Kidney (tissue), 13 donors: ENCODE measurements at regions not wholly inside any gene's neighbourhood (a gene's known extent, or its start where the extent isn't known, plus 50 kb on each side); places are given as distances from the start of the nearest gene placed in this dataset.

Experiments used
- DNase-seq, 5 donors: peaks; one replicate each; pipeline ENCODE4 v3.0.0-alpha.2; 2013 to 2020
- FAIRE-seq: peaks from 2 replicates; lab custom pipeline; 2012; peaks lifted over from hg19 to GRCh38; lab: Jason Lieb, UNC
- H3K27ac ChIP-seq, 2 donors: one replicate each; pipeline ENCODE4 v1.7.0; 2013; ENCODE audit warnings: low read depth in 2 of 2, low read length in 2 of 2, inconsistent platforms in 1 of 2
- H3K27me3 ChIP-seq: one replicate; pipeline ENCODE4 v1.7.1; 2013; ENCODE audit warnings: low read length, inconsistent platforms; ENCODE audit not compliant: control insufficient read depth, insufficient read depth
- H3K36me3 ChIP-seq, 3 donors: one replicate each; pipeline versions ENCODE4 v1.7.0 to v1.7.1; 2013; ENCODE audit warnings: low read length in 3 of 3, control low read depth in 1 of 3, inconsistent platforms in 1 of 3; ENCODE audit not compliant: insufficient read depth in 3 of 3, control insufficient read depth in 2 of 3
- H3K4me1 ChIP-seq, 3 donors: one replicate each; pipeline versions ENCODE4 v1.7.0 to v1.7.1; 2013; ENCODE audit warnings: low read length in 3 of 3, inconsistent platforms in 1 of 3, low read depth in 1 of 3; ENCODE audit not compliant: control insufficient read depth in 2 of 3, insufficient read depth in 2 of 3
- H3K4me3 ChIP-seq, 3 donors: one replicate each; pipeline versions ENCODE4 v1.7.0 to v1.8.1; 2013; ENCODE audit warnings: low read length in 3 of 3, control low read depth in 1 of 3, inconsistent platforms in 1 of 3
- H3K9ac ChIP-seq, 3 donors: one replicate each; pipeline versions ENCODE4 v1.7.0 to v1.7.1; 2013; ENCODE audit warnings: low read length in 3 of 3, control low read depth in 1 of 3, inconsistent platforms in 1 of 3
- H3K9me3 ChIP-seq, 3 donors: one replicate each; pipeline versions ENCODE4 v1.7.0 to v1.7.1; 2013; ENCODE audit warnings: low read length in 3 of 3, control low read depth in 1 of 3, inconsistent platforms in 1 of 3; ENCODE audit not compliant: control insufficient read depth in 2 of 3, insufficient read depth in 1 of 3
- CTCF ChIP-seq: IDR thresholded peaks from 3 replicates; pipeline ENCODE4 v1.5.1; 2012; ENCODE audit warnings: mild to moderate bottlenecking, moderate library complexity, borderline replicate concordance; ENCODE audit not compliant: insufficient read depth; ENCODE audit errors: extremely low read depth
- intact Hi-C: fragments of 100-400 bp; cut with DNase I; formaldehyde crosslinking; loops from one replicate; pipeline ENCODE4 v1.11.1; 2022
- donor health status: control.
- donor health status: control.
- donor health status: control.
- donor health status: control.
- donor health status: control.
- donor health status: DM: yes; HTN: yes; CAD: no.
- donor health status: Normal renal cell carcinoma (clear cell type).

DNA sequence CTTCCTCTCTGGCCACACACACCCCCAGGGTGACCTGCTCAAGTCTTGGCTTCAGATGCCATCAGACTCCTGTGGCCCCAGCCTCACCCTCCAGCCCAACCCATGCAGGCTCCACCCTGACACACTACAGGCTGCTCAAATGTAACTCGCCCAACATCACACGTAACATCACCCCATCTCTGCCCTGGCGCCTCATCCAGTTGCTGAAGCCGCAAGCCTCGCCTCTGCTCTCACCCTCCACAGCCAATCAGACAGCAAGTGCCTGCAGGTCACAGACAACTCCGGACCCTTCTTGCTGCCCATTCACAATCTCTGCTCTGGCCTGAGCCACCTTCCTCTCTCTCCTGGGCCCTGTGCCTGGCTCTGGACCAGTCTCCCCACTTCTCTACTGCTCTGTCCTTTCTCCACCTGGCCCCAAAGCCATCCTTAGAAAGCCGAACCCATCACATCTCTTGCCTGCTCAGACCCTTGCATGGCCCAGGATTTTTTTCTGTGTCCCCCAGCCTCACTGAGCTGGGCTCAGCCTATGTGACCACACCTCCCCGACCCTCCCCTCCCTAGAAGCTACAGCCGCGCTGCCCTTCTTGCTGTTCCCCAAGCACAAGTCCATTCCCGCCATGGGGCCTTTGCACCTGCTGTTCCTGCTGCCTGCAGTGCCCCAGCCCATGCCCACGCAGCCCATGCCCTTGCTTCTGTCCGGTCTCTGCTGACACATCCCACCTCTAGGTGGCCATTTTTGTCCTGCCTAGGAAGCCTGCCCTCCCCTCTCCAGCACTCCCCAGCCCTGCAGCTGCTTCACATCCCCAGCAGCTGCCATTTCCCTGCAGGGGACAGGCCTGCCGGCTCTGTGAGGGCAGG lies 333.9 kb downstream of the CTTN start:
- H3K36me3 ChIP-seq = no peaks in the 10 kb centered on the region
- FAIRE-seq (no peak), DNase-seq (peak in 1 of 5 donors; percentile 28)
- no peaks in the 10 kb centered on the region for H3K27me3 ChIP-seq
- intact Hi-C loops = no loop called here
- no peak overlapping the region for H3K27ac ChIP-seq
- H3K4me3 ChIP-seq = no peak overlapping the region
- no peak overlapping the region for H3K9ac ChIP-seq
- no peaks in the 10 kb centered on the region for H3K4me1 ChIP-seq
- peaks cover 0 to 3% (median 0%) of the 10 kb centered on the region in 3 donors for H3K9me3 ChIP-seq
- TF ChIP-seq CTCF = no peak

DNA sequence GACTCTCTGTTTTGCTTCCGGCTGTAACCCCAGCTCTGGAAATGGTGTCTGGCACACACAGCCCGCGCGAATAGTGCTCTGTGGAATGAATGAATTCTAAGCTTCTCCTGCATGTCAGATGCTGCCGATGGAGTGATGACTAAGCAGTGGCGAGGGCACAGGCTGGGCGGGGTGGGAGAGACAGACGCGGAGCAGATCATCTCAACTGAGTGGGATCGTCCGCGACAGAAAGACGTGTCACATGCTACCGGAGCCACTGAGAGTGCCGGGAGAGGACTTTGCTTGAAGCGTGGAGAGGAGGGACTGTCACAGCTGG lies 334.5 kb downstream of the CTTN start:
- Histone ChIP-seq H3K4me1 (no peaks in the 10 kb centered on the region), H3K36me3 (no peaks in the 10 kb centered on the region), H3K4me3 (no peak overlapping the region), H3K9me3 (no peaks in the 10 kb centered on the region), H3K27ac (no peak overlapping the region), H3K9ac (no peak overlapping the region), H3K27me3 (no peaks in the 10 kb centered on the region)
- DNase-seq = peak in 1 of 5 donors; percentile 61
- intact Hi-C loops = no loop called here
- FAIRE-seq = no peak
- no peak for TF ChIP-seq CTCF

DNA sequence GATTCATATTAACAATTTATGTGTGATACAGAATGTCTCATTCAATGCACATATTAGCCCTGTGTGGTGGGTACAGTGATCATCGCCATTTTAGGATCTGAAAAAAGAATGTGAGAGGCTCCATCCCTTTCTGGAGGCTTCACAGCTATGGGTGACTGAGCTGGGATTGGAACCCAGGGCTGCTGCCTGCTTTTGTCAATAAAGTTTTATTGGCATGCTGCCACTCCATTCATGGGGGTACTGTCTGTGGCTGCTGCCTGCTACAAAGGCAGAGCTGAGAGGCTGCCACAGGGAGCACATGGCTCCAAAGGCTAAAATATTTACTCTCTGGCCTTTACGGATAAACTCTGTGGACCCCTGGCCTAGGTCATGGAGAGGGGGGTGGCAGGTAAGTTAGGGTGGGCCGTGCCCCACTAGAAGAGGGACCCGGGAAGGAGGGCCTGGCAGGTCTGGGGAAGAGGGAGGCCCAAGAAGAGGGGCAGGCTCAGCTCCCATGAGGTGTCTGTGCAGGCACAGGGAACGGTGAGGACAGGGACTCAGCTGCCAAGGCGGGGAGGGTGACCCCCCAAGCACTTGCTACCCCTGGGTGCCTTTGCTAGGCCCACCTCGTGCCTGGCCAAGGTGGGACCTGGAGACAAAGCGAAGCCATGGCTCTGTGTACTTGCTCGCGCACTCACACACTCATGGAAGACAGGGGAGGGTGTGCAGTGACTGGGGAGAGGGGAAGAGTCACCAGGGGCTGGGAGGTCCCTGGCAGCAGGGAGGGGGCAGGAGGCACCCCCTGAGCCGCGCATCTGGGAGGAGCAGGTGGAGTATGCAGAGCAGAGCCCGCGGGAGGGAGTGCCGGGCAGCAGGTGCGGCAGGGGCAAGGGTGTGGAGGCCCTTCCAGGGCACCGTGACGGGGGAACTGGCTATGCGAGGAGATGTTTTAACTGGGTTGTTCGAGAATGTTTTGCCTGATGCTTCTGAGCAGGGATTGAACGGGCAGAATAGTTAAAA lies 335.3 kb downstream of the CTTN start:
- DNase-seq = peak in 1 of 5 donors; percentile 76
- Histone ChIP-seq H3K4me3 (no peak overlapping the region), H3K4me1 (no peaks in the 10 kb centered on the region), H3K27ac (no peak overlapping the region), H3K27me3 (no peaks in the 10 kb centered on the region), H3K9me3 (no peaks in the 10 kb centered on the region), H3K36me3 (no peaks in the 10 kb centered on the region), H3K9ac (no peak overlapping the region)
- no peak for FAIRE-seq
- no peak for TF ChIP-seq CTCF
- intact Hi-C loops = no loop called here
